Smooth muscle cell (in vitro differentiated cells): ENCODE measurements at regions not wholly inside any gene's neighbourhood (a gene's known extent, or its start where the extent isn't known, plus 50 kb on each side); places are given as distances from the start of the nearest gene placed in this dataset.

Source experiments
- DNase-seq: peaks from one replicate; lab custom pipeline; 2025; ENCODE audit not compliant: unreplicated experiment; lab: John Stamatoyannopoulos, UW
- H2AFZ ChIP-seq: fragments of 200-600 bp; sonication (generic); 2 replicates; pipeline ENCODE4 v1.6.0; 2016; ENCODE audit warnings: antibody characterized with exemption, low read depth, mild to moderate bottlenecking
- H3F3A ChIP-seq: fragments of 200-600 bp; sonication (generic); 2 replicates; pipeline ENCODE4 v1.6.0; 2017; ENCODE audit warnings: antibody characterized with exemption, low read depth
- H3K27ac ChIP-seq: fragments of 200-600 bp; sonication (generic); 2 replicates; pipeline ENCODE4 v1.5.1; 2016; ENCODE audit warnings: low read depth, mild to moderate bottlenecking
- H3K27me3 ChIP-seq: fragments of 200-600 bp; sonication (generic); 2 replicates; pipeline ENCODE4 v1.6.1; 2016; ENCODE audit warnings: low read depth, mild to moderate bottlenecking
- H3K36me3 ChIP-seq: fragments of 200-600 bp; sonication (generic); 2 replicates; pipeline ENCODE4 v1.5.1; 2016; ENCODE audit warnings: low read depth
- H3K4me1 ChIP-seq: fragments of 200-600 bp; sonication (generic); 2 replicates; pipeline ENCODE4 v1.5.1; 2016; ENCODE audit warnings: low read depth
- H3K4me2 ChIP-seq: fragments of 200-600 bp; sonication (generic); 2 replicates; pipeline ENCODE4 v1.6.0; 2016; ENCODE audit warnings: mild to moderate bottlenecking
- H3K4me3 ChIP-seq: fragments of 200-600 bp; sonication (generic); 2 replicates; pipeline ENCODE4 v1.5.1; 2016; ENCODE audit warnings: mild to moderate bottlenecking
- H3K79me2 ChIP-seq: fragments of 200-600 bp; sonication (generic); 2 replicates; pipeline ENCODE4 v1.6.0; 2016; ENCODE audit warnings: low read depth, mild to moderate bottlenecking
- H3K9ac ChIP-seq: fragments of 200-600 bp; sonication (generic); 2 replicates; pipeline ENCODE4 v1.6.0; 2016; ENCODE audit warnings: low read depth
- H3K9me3 ChIP-seq: fragments of 200-600 bp; sonication (generic); replicated peaks from 2 replicates; pipeline ENCODE4 v1.5.1; 2016; ENCODE audit warnings: low read depth
- H4K20me1 ChIP-seq: fragments of 200-600 bp; sonication (generic); 2 replicates; pipeline ENCODE4 v1.6.0; 2016; ENCODE audit warnings: low read depth
- WGBS: methylation state at CpG from one replicate; pipeline ENCODE4 v1.1.7; 2016; ENCODE audit warnings: low lambda C conversion rate; 5-methylcytosine and 5-hydroxymethylcytosine counted together
- TF ChIP-seq, protein P1 (sequence below): fragments of 200-600 bp; sonication (generic); IDR thresholded peaks from 2 replicates; pipeline ENCODE4 v1.5.1; 2017; ENCODE audit warnings: borderline replicate concordance, mild to moderate bottlenecking, antibody characterized with exemption; ENCODE audit not compliant: insufficient read depth, poor library complexity, severe bottlenecking

DNA sequence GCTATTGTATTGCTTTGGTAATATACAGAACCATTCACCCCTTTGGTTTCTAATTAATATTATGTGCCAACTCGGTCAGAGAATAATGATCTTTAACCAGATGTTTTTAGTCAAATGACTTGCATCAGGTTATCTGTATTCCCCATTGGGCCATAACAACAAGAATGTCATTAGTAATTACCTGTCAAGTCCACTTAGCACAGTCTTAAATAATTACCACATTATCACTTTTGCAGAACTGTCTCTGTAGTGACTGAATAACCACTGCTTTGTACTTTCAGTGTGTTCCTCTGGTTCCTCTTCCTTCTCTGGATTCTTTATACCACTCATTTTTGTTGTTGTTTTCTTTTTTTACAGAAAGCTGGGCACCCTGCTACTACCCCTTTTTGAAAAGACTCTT lies 257.7 kb upstream of the SPOCK3 start:
- Histone ChIP-seq H3F3A (no peaks in the 10 kb centered on the region), H3K79me2 (no peaks in the 10 kb centered on the region), H3K4me1 (no peaks in the 10 kb centered on the region), H3K36me3 (no peaks in the 10 kb centered on the region), H3K9ac (no peak overlapping the region), H3K4me2 (no peak overlapping the region), H3K4me3 (no peak overlapping the region), H3K9me3 (no peaks in the 10 kb centered on the region), H4K20me1 (no peaks in the 10 kb centered on the region), H2AFZ (no peak overlapping the region), H3K27ac (no peak overlapping the region), H3K27me3 (no peaks in the 10 kb centered on the region)
- 82% methylated on average over 1 of the region's 1 CpG for WGBS
- TF ChIP-seq, protein P1, sequence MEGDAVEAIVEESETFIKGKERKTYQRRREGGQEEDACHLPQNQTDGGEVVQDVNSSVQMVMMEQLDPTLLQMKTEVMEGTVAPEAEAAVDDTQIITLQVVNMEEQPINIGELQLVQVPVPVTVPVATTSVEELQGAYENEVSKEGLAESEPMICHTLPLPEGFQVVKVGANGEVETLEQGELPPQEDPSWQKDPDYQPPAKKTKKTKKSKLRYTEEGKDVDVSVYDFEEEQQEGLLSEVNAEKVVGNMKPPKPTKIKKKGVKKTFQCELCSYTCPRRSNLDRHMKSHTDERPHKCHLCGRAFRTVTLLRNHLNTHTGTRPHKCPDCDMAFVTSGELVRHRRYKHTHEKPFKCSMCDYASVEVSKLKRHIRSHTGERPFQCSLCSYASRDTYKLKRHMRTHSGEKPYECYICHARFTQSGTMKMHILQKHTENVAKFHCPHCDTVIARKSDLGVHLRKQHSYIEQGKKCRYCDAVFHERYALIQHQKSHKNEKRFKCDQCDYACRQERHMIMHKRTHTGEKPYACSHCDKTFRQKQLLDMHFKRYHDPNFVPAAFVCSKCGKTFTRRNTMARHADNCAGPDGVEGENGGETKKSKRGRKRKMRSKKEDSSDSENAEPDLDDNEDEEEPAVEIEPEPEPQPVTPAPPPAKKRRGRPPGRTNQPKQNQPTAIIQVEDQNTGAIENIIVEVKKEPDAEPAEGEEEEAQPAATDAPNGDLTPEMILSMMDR: no peak
- no peak for DNase-seq

DNA sequence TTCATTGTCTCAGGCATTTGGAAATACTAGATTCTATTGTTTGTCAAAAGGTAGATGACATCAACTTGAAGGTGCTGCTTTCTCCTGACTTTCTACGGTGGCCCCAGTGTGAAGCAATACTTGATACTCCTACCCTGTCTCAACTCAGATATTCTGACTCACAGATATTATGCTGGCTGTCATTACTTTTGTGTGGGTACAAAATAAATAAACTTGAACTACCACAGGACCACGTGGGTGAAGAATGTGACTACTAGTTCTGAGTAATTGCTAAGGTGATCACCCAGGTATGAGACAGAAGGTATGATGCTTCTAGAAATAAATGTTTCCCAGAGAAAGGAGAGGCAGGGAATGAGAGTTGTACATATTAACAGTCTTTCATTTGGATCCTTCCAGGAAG lies 275.3 kb upstream of the SPOCK3 start:
- TF ChIP-seq, protein P1: no peak
- DNase-seq: no peak
- Histone ChIP-seq H2AFZ (no peak overlapping the region), H3K4me2 (no peak overlapping the region), H3K27me3 (no peaks in the 10 kb centered on the region), H3K4me1 (no peaks in the 10 kb centered on the region), H3F3A (no peaks in the 10 kb centered on the region), H3K36me3 (no peaks in the 10 kb centered on the region), H3K9ac (no peak overlapping the region), H3K27ac (no peak overlapping the region), H4K20me1 (no peaks in the 10 kb centered on the region), H3K4me3 (no peak overlapping the region), H3K9me3 (no peaks in the 10 kb centered on the region), H3K79me2 (no peaks in the 10 kb centered on the region)
- WGBS: 77% methylated on average over 2 of the region's 2 CpGs

DNA sequence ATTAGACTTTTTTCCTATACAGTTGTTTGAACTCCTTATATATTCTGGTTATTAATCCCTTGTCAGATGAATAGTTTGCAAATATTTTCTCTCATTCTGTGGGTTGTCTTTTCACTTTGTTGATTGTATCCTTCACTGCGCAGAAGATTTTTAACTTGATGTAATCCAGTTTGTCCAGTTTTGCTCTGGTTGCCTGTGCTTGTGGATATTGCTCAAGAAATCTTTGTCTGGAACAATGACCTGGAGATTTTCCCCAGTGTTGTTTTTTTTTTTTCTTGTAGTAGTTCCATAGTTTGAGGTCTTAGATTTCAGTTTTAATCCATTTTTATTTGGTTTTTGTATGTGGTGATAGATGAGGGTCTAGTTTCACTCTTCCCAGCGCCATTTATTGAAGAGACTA lies 289.8 kb upstream of the SPOCK3 start:
- no peaks in the 10 kb centered on the region for H3F3A ChIP-seq

DNA sequence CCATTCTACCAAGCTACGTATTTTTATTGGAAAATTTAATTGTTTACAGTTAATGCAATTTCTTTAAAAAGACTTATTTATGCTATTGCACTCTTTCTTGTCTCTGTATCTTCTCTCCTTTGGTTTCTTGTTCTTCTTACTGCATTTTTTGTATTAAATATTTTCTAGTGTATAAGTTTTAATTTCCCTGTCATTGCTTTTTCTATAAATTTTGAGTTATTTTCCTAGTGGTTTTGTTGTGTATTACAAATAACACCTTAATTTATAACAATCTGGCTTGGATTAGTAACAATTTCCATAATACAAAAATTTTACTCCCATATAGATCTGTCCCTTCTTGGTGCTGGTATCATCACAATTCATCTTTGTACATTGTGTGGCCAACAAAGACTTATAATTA lies 303.5 kb upstream of the SPOCK3 start:
- no peak overlapping the region for H2AFZ ChIP-seq
- H3K36me3 ChIP-seq: no peaks in the 10 kb centered on the region
- no peak overlapping the region for H3K27ac ChIP-seq
- WGBS: 87% methylated on average over 1 of the region's 1 CpG
- H3K27me3 ChIP-seq: no peaks in the 10 kb centered on the region
- TF ChIP-seq, protein P1: no peak
- no peaks in the 10 kb centered on the region for H3K4me1 ChIP-seq
- H3K4me3 ChIP-seq: no peak overlapping the region
- no peaks in the 10 kb centered on the region for H3K9me3 ChIP-seq
- H3F3A ChIP-seq: no peaks in the 10 kb centered on the region
- H4K20me1 ChIP-seq: no peaks in the 10 kb centered on the region
- no peaks in the 10 kb centered on the region for H3K79me2 ChIP-seq
- no peak for DNase-seq
- H3K4me2 ChIP-seq: no peak overlapping the region
- no peak overlapping the region for H3K9ac ChIP-seq

More for the DNA sequence above, 289.8 kb upstream of the SPOCK3 start:
- H3K79me2 ChIP-seq: no peaks in the 10 kb centered on the region
- H3K27me3 ChIP-seq: no peaks in the 10 kb centered on the region
- TF ChIP-seq, protein P1: no peak
- no peak overlapping the region for H3K4me2 ChIP-seq
- H3K4me3 ChIP-seq: no peak overlapping the region
- no peaks in the 10 kb centered on the region for H3K36me3 ChIP-seq
- 84% methylated on average over 2 of the region's 2 CpGs for WGBS
- H2AFZ ChIP-seq: no peak overlapping the region
- H3K9me3 ChIP-seq: no peaks in the 10 kb centered on the region
- H3K27ac ChIP-seq: no peak overlapping the region
- DNase-seq: no peak
- no peaks in the 10 kb centered on the region for H3K4me1 ChIP-seq
- H3K9ac ChIP-seq: no peak overlapping the region
- no peaks in the 10 kb centered on the region for H4K20me1 ChIP-seq
